ENCODE measurements at regions not wholly inside any gene's neighbourhood (a gene's known extent, or its start where the extent isn't known, plus 50 kb on each side); places are given as distances from the start of the nearest gene placed in this dataset.
"Not testable (repeated sequence)": the region's sequence is repeated elsewhere in the genome, so short reads cannot be mapped to it uniquely, and the experiment has no call there.

DNA sequence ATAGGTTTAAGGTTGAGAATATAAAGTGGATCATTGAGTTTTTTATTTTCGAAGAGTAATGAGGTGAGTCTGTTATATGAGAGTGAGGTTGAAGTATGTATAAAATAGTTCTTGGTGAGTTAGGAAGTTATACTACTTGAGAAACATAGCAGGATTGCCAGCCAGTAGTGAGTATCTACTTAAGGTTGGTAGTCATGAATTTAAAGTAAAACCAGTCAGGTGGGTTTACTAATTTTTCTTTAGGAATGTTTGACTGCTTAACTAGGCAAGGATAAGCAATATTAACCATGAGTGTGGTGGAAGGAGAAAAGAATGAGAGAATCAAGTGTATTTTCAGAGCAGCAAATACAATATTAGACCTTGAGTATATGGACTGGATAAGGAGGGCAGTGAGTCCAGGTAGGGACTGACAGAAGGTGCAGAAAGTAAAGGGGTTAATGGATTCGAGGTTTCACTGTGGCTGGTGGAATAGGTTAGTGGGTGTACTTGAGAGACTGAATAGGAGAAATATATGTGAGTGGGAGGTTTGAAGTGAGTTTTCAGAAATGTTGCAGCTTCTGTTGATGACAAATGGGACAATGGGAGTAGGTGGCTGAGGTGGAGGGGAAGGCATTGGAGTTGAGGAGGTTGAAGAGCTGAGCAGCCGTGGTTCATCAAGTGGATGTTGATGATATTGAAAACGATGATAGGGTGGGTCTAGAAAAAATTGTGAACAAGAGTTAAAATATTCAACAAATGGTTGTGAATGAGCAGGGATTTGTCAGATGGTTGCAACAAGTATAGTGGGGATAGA, 232.5 kb upstream of the ASCC3 start:
- no peak for DNase-seq (ENCODE audit: low spot score)

DNA sequence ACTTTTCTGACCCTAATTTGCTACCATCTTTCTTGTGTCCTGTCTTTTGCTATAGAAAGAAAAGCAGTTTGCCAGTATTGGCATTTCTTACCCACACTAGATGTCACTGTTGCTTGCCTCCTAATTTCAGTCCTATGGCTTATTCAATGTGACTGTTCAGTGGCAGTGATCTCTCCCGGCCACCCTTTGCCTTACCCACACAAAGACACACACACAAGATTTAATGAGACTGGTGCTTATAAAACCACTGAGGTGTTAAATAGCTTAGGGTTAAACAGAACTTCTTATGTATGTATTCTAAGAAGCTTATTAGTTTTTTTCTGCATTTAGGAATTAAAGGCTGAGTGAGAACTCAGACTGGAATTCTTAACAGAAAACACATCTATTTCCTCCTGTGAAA, 233.6 kb upstream of the ASCC3 start:
- DNase-seq (ENCODE audit: low spot score): peak; percentile 20

DNA sequence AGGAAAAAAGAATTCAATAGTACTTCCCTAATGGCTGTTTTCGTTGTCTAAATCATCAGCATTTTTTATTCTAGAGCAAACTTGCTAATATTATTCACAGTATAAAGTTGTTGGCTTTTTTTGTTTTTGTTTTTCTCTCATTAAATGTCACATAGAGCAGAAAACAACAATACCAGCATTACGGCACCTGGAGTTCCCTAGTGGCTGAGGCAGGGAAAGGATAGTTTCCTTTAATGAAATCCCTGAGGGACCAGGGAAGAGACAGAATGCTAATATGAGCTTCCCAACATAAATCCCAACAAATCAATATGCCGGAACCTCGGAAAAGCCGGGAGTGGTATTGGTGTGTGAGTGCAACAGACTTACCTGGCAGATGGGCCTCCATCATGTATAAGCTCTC, 235.2 kb upstream of the ASCC3 start:
- DNase-seq (ENCODE audit: low spot score): no peak

DNA sequence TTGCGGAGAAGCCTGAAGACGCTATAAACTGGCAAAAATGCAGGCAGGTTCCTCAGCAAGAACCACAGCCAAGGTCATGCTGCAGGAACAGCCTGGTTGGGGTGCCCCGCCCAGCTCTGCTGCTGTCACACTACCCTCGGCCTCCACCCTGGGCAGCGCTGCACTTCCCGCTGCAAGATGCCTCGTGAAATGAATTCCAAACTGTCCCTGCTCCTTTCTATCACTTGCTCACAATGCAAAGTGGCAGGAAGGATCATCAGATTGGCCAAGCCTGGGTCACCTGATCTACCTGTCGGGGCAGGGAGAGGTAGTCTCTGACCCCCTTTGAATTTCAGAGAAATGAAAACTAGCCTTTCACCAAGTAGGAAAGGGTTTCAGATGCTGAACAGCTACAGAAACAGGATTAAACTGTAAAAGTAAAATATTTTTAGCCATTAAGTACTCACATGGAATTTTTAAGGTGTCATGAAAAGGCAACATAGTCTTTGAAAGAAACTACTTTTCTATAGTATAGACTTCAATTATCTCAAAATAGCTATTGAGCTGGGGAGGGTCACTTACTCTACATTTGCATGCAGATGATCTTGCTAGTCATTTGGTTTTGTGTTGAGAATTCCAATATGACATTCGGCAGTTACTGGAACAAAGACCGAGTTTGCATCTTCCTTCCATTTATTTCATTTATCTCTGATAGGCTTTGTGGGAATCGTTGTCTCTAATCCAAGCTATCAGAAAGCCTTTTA, 236.4 kb upstream of the ASCC3 start:
- no peak for DNase-seq (ENCODE audit: low spot score)

DNA sequence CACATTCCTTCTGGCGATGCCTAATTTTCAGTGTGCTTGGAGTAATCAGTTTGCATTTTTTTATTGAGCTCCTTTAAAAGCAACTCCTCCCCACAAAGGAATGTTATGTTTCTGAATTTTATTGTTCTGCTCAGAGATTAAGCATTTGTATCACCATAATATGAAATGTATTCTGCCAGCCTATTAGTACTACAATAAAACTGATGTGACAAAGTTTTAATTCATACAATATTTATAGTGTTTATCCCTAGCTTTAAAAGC, 236.9 kb upstream of the ASCC3 start:
- DNase-seq (ENCODE audit: low spot score): no peak

DNA sequence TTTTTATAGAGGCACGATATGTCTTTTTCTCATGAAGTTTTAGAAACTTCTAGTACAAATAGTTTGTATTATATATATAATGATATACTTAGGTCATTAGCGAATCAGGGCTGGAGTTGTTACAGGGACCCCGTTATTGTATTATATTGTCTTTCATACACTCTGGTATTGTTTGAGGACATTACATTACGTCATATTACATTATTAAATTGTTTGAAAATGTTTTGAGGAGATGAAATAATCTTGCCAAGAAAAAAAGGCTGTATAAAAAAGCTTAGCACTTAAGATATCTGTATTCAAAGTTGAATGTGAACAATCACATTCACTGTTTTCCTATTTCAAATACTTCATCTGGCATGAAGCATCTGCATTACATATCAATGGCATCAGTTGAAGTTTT, 239.6 kb upstream of the ASCC3 start:
- no peak for DNase-seq (ENCODE audit: low spot score)

DNA sequence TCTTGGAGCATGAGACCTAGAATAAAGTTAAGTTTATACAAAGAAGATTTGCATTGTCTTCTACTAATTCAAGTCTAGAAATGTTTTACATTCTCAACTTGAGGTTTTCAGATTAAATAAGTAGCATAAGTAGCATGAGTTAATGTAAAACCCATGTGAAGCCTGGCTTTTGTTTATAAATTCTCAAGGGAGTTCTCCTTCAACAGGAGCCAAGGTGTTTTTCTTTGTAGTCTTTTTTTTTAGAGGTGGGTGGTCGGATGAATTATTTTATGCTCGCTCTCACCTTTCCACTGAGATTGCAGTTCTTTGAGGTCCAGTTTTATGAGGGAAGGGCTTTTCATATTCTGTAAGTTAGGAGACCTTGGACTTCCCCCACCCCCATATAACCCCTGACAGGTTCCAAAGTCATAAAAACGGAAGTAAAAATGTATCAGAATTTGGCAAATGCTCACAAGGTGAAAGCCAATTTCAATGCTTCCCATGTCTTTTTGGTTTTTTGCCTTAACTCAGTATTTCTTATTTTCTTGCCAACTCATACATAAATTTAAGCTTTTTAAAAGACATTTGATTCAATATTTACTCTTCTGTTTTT, 244.3 kb upstream of the ASCC3 start:
- no peak for DNase-seq (ENCODE audit: low spot score)

DNA sequence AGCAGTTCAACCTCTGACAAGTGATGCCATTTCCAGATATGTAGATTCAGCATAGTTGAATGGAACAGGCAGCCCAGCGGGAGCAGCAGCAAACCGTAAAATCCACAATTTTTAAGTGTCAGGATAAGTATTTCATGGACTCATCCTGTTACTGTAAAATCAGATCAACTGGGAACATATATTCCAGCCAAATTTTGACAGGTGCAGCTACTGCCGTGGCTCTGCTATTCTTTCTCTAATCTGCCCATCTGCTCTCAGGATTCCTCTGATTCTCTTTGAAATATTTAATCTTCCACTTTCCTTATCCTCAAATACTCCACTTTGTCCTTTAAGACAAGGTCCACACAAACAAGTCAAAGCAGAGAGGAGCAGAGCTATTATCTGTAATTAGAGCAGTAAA, 245.4 kb upstream of the ASCC3 start:
- DNase-seq (ENCODE audit: low spot score): no peak

DNA sequence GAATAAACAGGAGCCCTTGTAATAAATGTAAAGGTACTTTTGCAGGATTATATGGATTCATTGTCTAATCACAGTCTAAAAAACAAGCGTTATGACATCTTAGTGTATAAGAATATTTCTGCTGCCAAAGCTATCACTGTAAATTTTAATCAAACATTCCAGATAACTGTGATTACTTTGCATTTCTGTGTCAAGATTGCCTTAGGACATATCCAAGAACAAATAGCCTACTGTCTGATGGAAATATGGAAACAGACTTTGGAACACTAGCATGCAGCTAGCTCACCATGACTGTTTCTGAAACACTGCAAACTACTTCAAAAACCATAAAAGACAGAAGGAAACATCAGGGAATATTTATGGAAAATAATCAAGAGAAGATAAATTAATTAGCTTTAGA, 248.7 kb upstream of the ASCC3 start:
- no peak for DNase-seq (ENCODE audit: low spot score)

DNA sequence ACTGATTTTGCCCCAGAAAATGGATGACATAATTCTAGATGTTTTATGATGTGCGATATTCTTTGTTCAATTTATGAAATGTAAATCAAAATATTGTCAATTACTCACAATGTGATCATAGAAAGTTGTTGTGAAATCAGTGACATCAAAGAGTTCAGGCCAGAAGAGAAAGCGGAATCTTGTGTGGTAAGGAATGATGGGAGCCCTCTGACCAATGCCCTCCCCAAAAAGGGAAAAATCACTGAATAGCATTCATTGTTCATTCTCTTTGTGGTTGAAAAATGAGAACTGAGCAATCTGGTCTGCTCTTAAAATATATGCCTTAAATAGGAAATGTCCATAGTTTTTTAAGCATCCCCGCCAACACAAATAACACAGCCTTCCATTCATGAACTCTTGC, 247.1 kb upstream of the GRIK2 start:
- no peak for DNase-seq (ENCODE audit: low spot score)

DNA sequence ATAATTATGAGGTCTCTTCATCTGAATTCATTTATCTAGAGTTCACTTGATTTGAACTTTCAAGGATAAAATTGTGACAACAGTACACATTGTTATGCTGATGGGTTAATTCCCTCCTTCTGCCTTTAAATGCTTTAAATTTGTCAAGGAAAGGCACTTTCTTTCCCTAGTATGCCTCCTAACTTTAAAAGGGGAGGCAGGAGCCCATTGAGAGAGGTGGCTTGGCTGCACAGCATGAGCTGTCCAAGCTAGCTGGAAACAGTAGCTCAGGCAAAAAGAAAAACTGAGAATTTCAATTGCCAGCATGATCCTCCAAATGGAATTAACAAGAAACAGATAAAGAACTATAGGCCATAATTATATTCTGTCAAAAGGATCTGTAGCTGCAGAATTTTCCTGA, 243.3 kb upstream of the GRIK2 start:
- DNase-seq (ENCODE audit: low spot score): no peak

DNA sequence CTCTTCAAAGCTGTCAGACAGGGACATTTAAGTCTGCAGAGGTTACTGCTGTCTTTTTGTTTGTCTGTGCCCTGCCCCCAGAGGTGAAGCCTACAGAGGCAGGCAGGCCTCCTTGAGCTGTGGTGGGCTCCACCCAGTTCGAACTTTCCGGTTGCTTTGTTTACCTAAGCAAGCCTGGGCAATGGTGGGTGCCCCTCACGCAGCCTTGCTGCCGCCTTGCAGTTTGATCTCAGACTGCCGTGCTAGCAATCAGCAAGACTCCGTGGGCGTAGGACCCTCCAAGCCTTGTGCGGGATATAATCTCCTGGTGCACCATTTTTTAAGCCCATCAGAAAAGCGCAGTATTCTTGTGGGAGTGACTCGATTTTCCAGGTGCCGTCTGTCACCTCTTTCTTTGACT, 235.9 kb upstream of the GRIK2 start:
- DNase-seq (ENCODE audit: low spot score): not testable (repeated sequence)

DNA sequence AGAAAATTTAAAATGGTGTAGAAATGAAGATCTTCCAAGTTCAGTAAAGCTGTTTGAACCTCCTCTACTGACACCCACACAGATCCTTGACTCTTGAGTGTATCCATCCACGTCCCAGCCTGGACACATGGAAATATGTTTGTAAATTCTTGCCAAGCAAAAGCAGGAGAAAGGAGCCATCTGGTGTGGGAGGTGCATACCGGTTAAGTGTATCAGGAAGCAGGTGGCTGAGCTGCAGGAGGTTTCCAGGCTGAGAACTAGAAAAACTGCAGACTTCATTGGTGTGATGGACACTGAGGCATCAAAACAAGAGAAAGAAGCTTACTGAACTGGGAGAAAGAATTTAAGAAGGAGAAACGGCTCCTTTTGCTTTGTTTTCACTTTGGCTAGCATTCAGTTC, 229.9 kb upstream of the GRIK2 start:
- no peak for DNase-seq (ENCODE audit: low spot score)

DNA sequence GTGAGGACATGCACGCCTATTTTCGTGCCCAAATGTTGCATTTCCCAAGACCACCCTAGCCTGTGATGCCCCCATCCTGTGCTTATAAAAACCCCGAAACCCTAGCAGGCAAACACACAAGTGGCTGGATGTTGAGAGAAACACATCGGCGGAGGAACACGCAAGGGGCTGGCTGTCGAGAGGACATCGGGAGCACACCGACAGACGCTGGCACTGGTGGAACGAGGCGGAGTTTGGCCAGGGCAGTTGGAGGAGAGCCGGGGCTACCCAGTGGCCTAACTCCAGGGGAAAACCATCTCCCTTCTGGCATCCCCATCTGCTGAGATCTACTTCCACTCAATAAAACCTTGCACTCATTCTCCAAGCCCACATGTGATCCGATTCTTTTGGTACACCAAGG, 225.9 kb upstream of the GRIK2 start:
- DNase-seq (ENCODE audit: low spot score): no peak

DNA sequence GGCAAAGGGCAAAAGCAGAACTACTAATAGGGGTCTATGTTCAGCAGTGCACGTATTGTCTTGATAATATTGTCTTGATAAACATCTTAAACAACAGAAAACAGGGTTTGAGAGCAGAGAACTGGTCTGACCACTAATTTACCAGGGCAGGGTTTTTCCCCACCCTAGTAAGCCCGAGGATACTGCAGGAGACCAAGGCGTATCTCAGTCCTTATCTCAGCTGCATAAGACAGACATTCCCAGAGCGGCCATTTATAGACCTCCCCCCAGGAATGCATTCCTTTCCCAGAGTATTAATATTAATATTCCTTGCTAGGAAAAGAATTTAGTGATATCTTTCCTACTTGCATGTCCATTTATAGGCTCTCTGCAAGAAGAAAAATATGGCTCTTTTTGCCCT, 222.5 kb upstream of the GRIK2 start:
- DNase-seq (ENCODE audit: low spot score): not testable (repeated sequence)

DNA sequence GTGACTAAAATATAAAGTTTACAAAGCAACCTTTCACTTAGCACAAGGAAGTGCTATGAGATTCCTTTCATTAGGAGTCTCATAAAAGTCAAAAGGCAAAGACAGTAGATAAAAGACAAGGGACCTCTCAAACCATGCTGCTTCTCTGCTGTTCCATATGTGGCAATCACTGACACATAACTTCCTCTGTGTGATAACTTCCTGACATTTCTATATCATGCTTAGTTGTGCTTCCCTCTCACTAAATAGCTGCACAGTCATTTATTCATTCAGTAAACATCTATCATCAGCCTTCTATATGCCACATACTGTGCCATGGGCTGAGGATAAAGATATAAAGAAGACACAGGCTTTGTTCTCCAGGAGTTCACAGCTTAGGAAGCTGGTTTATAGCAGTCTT, 214.8 kb upstream of the GRIK2 start:
- no peak for DNase-seq (ENCODE audit: low spot score)

DNA sequence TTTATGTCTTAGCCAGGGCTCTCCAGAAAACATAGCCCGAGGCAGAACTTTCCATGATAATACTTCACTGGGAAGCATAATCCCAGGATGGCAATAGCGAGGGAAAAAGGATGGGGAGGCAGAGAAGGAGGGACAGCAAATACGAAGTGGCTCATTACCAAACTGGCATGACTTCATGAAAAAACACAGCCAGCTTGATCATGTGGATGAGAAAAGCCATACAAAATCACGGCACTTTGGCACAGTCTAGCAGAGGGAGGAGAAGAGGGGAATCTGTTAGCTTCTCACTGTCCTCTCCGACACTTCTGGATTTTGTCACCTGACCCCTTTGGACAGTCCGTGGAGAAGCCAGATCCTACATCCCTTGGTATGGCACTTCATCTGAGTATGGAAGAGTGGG, 212.5 kb upstream of the GRIK2 start:
- no peak for DNase-seq (ENCODE audit: low spot score)

DNA sequence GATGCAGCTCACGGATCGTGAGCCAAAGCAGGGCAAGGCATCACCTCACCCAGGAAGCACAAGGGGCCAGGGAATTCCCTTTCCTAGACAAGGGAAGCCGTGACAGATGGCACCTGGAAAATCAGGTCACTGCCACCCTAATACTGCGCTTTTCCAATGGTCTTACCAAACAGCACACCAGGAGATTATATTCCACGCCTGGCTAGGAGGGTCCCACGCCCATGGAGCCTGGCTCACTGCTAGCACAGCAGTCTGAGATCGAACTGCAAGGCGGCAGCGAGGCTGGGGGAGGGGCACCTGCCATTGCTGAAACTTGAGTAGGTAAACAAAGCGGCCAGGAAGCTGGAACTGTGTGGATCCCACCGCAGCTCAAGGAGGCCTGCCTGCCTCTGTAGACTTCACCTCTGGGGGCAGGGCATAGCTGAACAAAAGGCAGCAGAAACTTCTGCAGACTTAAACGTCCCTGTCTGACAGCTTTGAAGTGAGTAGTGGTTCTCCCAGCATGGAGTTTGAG, 205.2 kb upstream of the GRIK2 start:
- not testable (repeated sequence) for DNase-seq (ENCODE audit: low spot score)

DNA sequence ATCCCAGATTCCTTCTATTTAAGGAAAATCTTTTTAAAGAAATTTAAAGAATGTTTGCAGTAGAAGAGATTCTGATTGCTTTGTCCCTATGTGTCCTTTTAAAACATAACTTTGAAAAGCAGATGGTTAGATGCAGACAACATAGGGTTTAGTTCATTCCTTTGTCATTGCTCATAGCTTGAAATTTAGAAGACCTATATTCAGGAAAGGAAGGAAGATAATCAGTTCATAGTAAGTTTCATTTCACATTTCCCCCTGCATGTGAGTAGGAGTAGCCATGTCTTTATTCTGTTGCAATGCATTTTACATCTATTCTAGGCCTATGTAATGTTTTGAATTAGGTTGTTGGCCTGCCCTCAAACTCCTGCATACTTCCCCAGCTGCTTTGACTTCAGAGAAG, 197.9 kb upstream of the GRIK2 start:
- DNase-seq (ENCODE audit: low spot score): no peak

DNA sequence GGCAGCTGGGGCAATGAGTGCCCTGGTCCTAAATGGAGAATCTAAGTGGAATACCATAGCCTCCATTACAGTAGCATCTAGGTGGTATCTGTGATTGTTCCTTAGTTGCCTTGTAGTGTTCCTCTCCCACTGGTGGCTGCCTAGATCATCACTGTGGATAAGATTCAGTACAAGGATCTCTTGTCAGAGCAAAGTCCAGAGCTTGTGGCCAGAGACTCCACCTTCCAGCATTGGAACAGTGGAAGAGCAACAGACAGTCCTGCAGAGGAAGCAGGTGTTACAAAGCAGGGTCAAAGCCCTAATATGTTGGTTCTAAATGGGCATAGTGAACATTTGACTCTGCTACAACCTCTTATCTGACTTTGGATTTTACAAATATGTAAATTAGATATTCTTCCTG, 194.1 kb upstream of the GRIK2 start:
- no peak for DNase-seq (ENCODE audit: low spot score)

DNA sequence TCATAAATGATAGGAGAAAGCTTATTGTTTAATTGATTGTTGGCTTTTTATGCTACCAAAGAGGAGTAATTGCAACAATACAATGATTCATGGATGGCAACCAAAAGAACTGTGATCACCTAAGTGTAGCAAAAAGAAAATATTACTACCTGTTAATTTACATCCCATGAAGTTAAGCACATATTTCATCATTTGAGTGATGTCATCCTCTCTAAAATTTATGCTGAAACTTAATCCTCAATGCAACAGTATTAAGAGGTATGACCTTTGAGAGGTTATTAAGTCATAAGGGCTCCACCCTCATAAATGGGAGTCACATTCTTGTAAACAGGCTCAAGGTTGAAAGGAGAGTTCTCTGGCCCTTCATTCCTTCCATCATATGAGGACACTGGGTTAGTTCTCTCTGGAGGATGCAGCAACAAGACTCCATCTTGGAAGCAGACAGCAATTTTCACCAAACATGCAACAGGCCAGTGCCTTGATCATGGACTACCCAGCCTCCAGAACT, 190.6 kb upstream of the GRIK2 start:
- no peak for DNase-seq (ENCODE audit: low spot score)

DNA sequence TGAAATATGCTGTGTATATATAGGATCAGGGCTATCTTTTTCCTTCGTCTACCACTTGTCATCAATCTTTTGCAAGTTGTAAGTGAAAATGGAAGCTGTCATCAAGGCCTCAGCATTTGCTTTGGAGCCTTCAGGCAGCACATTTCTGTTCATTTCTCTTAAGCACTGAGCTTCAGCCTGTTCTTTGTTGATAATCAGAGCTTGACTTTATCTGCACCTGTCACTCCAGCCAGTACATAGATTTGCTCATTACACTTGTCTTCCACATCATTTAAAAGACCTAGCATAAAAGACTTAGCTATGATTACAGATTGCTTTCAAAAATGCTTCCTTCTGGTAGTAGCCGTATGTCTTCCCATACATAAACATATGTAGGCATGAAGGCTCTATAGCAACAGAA, 189.8 kb upstream of the GRIK2 start:
- DNase-seq (ENCODE audit: low spot score): no peak

DNA sequence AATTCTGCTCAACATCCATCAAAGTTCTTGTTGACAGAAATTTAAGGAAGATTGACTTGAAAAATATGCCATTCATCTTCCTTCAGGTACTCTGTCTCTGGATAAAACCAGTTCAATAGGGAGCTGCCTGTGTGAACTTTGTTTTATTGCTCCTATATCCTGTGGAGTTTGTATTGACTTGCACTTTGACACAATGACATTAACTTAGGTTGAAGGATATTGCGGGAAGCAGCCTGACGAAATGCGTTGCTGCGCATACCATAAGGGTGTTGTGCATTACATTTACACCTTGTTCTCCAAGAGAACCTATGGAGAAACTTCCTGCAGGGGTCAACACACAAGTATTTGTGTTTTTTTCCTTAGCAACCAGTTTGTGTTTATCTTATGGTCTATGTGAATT, 185.4 kb upstream of the GRIK2 start:
- peak; percentile 19 for DNase-seq (ENCODE audit: low spot score)

Data from HuH-7 (cell line).